GM21825 (cell line): ENCODE measurements at regions not wholly inside any gene's neighbourhood (a gene's known extent, or its start where the extent isn't known, plus 50 kb on each side); places are given as distances from the start of the nearest gene placed in this dataset.
"Not testable (repeated sequence)": the region's sequence is repeated elsewhere in the genome, so short reads cannot be mapped to it uniquely, and the experiment has no call there.

Experiments
- ATAC-seq: cut with Tn5 transposase; IDR thresholded peaks from one replicate; pipeline ENCODE4 v1.9.1; 2021; ENCODE audit warnings: mild to moderate bottlenecking, moderate library complexity; ENCODE audit not compliant: unreplicated experiment

DNA sequence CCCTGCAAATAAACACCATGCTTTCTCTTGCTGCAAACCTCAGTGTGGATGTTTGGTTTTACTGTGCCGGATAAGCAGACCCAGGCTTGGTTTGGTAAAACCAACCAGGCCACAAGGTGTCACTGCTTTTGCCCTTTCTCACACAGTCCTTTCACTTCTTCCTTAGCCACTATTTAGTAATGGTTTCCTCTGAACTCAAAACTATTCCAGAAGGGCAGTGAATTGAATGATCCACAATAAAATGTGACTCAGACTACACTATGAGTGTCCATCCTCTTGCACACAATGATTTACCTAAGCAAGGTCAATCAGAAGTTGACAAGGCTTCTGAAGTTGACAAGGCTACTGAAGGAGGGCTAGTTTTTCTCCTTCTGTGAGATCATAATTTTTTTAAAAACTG is 552.4 kb upstream of the CCDC54 start:
- peak; percentile 64 for ATAC-seq

- ATAC-seq = no peak
Measured at GRCh38 chr3:106825962-106826605, 551.2 kb upstream of the CCDC54 start.

- no peak for ATAC-seq
Measured at GRCh38 chr3:106826791-106827311, 550.4 kb upstream of the CCDC54 start.

GRCh38 chr3:106827515-106828213 is 549.6 kb upstream of the CCDC54 start:
- no peak for ATAC-seq

DNA sequence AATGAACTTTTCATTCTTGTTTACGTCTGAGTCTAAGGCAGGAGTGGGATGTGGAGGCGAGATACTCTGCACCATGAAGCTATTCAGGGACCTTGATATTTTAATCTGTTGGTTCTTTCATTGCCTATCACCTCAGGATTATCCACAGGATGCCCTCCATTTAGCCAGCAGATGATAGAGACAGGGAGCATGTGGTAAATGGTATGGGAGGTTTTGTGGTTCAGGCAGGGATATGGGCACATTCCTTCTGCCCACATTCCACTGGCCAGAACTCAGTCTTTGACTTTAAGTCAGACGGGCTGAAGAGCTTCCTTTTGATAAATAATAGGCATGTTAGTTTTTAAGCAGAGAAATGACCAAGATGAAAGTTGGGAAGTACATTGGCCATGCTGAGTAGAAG is 548.0 kb upstream of the CCDC54 start:
- ATAC-seq = no peak

- ATAC-seq = no peak
Measured at GRCh38 chr3:106830334-106830733, 546.9 kb upstream of the CCDC54 start.

DNA sequence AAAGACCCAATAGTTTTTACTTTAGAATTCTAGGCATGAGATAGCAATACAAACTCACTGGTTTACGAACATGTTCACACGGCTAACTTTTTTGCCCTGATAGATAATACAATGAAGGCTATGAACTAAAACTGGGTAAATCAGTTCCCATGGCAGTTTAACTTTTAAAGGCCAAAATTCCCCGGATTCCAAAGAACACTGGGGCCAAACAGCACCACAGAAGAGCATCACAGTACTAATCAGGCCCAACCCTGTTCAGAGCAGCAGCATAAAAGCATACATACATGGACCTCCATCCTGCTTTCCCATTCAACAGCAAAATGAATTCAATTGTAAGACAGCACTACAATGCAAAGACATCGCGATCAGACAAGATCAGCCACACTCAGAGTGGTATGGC is 540.3 kb upstream of the CCDC54 start:
- ATAC-seq = no peak

DNA sequence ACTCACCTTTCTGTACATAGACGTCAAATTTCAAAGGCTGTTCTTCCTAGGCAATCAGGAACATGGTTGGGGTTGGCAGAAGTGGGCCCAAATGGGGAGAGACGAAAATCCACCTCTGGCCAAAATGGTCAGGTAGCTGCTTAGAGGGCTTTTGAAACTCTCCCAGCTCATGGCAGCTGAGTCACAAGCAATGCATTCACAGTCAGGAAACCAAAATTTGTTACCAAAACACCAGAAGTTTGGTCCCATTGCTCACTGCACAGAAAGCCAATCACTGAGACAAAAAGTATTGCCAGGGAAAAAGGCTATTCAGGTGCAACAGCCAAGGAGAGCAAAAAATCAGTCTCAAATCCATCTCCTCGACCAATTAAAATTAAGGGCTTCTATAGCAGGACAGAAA is 539.6 kb upstream of the CCDC54 start:
- no peak for ATAC-seq

DNA sequence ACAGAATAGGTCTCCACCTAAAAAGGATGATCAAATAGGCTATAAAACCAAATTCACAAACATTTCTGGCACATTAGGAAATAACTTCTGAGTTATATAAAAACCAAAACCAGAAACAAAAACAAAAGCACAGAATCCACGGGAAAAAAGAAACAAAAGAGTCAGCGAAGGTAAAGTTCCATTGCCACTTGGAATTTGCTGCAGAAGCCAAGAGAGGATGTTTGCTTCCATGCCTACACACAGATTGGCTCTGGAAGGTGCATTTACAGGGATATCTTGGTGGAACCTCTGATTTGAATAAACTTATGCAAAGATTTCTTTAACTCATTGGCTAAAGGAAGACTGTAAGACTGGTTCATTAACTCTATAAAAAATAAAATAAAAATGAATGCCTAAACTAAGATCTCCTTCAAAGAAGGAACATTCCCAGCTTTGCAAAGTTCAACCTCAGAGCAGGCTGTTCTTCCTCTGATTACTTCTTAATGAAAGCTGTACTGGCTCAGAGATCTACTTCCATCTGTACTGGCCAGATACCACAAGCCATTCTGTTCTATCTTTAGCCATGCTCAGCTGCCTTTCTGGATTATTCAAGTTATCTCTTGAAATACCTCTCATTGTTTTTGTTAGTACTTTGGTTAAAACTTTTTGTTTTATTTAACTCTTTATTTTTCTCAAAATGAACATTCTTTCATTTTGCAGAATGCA is 537.5 kb upstream of the CCDC54 start:
- no peak for ATAC-seq

DNA sequence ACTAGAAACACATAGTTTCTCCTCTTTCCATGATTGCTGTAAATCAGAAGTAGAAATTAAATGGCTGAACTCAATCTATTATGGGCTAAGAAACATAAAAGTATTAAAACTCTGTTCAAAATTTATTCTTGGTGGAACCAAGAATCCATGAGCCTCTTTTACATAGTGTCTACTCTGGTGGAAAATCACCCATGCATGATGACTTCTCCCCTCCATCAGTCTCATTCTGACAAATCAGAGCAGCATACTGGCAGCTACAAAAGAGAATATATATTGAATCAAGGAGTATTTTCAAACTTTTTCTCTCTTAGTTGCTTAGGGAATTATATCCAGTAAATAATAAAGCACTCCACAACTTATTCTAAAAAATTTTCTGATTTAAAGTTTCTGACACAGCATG is 536.9 kb upstream of the CCDC54 start:
- ATAC-seq = no peak

DNA sequence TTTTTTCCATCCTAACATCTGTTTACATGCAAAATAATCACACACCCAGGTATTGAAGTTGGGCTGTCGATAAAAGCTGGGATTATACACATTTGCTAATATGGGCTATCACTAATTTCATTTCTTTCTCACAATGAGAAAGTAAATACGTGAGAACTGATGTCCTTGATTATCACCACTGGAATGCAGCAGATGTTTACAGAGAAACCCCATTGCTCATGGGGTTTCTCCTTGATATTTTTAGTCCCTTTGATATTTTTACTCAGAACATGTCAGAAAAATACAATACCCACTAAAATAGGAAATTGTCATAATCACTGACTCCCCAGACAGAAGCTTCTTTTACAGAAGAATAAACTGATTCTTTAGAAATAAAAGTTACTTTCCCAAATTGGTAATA is 535.1 kb upstream of the CCDC54 start:
- ATAC-seq = no peak

- ATAC-seq = no peak
Measured at GRCh38 chr3:106844638-106845037, 532.6 kb upstream of the CCDC54 start.

DNA sequence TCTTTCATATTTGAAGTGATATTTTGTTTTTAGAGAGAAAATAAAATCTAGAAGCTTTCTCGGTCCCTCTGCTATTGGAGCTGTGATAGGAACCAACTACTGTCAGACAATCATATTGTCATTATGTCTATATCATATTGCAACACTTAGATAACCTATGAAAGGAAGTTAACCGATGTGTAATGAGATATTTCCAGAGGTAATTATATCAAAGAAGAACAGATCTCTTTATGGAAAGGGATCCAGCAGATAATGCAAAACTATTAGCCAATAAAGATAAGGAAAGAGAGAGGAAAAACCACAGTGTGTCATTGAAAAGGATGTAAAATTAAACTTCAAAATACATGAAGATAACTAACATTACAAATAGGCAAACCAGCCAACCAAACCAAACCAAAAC is 529.1 kb upstream of the CCDC54 start:
- no peak for ATAC-seq

- ATAC-seq = no peak
Measured at GRCh38 chr3:106850437-106850836, 526.8 kb upstream of the CCDC54 start.

GRCh38 chr3:106858321-106858720 is 518.9 kb upstream of the CCDC54 start:
- not testable (repeated sequence) for ATAC-seq

DNA sequence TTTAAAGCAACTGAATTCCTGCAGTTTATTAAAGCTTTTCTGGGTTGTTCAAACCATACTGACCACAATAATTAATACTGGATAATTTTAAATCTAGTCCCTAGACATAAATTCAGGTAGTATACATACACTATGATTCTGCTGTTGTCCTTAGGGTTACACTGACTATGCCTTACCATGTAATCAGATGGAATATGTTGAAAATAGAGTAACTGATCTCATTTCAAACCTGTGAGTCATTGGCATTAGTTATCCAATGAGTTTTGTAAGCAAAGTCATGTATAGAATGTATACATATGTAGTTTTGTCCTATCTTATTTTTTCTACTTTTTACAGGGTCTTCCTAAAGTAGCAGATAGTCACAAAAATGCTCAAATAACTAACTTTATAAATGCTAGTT is 517.1 kb upstream of the CCDC54 start:
- ATAC-seq = no peak

GRCh38 chr3:106862067-106862466 is 515.2 kb upstream of the CCDC54 start:
- ATAC-seq = no peak

DNA sequence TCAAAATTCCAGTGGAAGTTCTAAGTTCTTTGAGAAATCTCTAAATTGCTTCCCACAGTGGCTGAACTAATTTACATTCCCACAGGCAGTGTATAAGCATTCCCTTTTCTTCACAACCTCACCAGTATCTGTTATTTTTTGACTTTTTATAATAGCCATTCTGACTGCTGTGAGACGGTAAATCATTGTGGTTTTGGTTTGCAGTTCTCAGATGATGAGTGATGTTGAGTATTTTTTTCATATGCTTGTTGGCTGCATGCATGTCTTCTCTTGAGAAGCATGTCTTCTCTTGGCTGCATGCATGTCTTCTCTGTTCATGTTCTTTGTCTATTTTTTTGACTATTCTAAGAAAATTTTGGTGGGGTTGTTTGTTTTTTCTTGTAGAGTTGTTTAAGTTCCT is 499.6 kb upstream of the CCDC54 start:
- no peak for ATAC-seq

GRCh38 chr3:106880206-106880605 is 497.0 kb upstream of the CCDC54 start:
- no peak for ATAC-seq

GRCh38 chr3:106881186-106881585 is 496.1 kb upstream of the CCDC54 start:
- ATAC-seq = no peak

- no peak for ATAC-seq
Measured at GRCh38 chr3:106882297-106882696, 494.9 kb upstream of the CCDC54 start.

GRCh38 chr3:106906074-106906473 is 471.2 kb upstream of the CCDC54 start:
- no peak for ATAC-seq
